ENCODE measurements at regions not wholly inside any gene's neighbourhood (a gene's known extent, or its start where the extent isn't known, plus 50 kb on each side); places are given as distances from the start of the nearest gene placed in this dataset.

- no peak for TF ChIP-seq CTCF (conservative IDR thresholded peaks at IDR 0.05; ENCODE audit: control insufficient read depth, insufficient read depth, low read depth, low read length)
- no peak overlapping the region for H3K4me3 ChIP-seq (ENCODE audit: control insufficient read depth, low read depth, low read length)
- no peak for DNase-seq (ENCODE audit: low read depth)
Observed at GRCh38 chr10:32132357-32132946, 76.2 kb upstream of the KIF5B start.

DNA sequence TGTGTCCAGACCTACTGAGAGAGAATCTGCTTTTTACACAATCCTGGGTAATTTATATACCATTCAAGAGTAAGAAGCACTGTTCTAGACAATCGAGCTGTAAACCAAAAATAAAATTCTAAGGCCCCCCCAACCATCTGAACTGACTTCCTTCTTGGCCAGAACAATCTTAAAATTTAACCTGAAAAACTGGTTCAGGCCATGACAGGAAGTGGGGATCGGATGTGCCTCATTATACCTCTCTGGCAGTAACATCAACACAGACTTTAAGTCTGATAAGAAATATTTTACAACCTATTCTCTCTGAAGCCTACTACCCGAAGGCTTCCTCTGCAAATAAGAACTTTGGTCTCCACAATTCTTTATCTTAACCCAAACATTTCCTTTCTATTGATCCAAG, 75.2 kb upstream of the KIF5B start:
- no peak for TF ChIP-seq CTCF (conservative IDR thresholded peaks at IDR 0.05; ENCODE audit: control insufficient read depth, insufficient read depth, low read depth, low read length)
- no peak overlapping the region for H3K4me3 ChIP-seq (ENCODE audit: control insufficient read depth, low read depth, low read length)
- DNase-seq (ENCODE audit: low read depth): no peak

- no peak for TF ChIP-seq CTCF (conservative IDR thresholded peaks at IDR 0.05; ENCODE audit: control insufficient read depth, insufficient read depth, low read depth, low read length)
- no peak for DNase-seq (ENCODE audit: low read depth)
- H3K4me3 ChIP-seq (ENCODE audit: control insufficient read depth, low read depth, low read length): no peak overlapping the region
Observed at GRCh38 chr10:32130788-32131187, 74.6 kb upstream of the KIF5B start.

DNA sequence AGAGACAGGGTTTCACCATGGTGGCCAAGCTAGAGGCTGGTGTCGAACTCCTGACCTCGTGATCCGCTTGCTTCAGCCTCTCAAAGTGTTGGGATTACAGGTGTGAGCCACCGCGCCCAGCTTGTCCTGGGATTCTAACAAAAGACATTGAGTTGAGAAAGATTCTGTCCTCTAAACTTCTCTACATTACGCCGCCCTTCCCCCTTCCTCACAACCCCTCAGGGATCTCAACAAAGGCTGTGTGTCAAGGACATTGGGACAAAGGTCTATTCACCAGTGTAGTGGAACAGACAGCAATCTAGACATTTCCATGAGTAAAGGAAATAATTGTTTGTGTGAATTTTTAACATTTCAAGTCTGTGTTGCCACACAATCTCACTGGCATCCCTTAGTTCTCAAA, 68.8 kb upstream of the KIF5B start:
- no peak overlapping the region for H3K4me3 ChIP-seq (ENCODE audit: control insufficient read depth, low read depth, low read length)
- DNase-seq (ENCODE audit: low read depth): no peak
- no peak for TF ChIP-seq CTCF (conservative IDR thresholded peaks at IDR 0.05; ENCODE audit: control insufficient read depth, insufficient read depth, low read depth, low read length)

DNA sequence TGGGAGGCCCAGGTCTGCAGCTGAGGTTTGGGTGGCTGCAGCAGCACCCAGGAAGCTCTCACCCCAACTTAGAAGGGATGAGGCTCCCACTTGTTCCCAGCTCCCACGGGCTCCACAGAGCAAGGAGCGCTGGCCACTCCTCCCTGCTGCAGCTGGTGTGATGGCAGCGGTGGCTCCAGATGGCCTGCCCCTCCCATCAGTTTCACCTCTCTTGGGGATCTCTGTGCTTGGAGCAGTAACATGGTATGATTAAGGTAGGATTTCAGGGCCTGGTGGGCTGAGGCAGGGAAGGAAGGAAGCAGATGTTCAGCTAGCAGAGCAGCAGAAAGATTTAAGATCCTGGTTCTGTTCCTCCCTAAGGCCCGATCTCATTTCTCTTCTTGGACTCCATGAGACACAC, 66.8 kb upstream of the KIF5B start:
- no peak overlapping the region for H3K4me3 ChIP-seq (ENCODE audit: control insufficient read depth, low read depth, low read length)
- DNase-seq (ENCODE audit: low read depth): no peak
- TF ChIP-seq CTCF (conservative IDR thresholded peaks at IDR 0.05; ENCODE audit: control insufficient read depth, insufficient read depth, low read depth, low read length): no peak

GRCh38 chr10:32121648-32122047, 65.4 kb upstream of the KIF5B start:
- no peak for TF ChIP-seq CTCF (conservative IDR thresholded peaks at IDR 0.05; ENCODE audit: control insufficient read depth, insufficient read depth, low read depth, low read length)
- DNase-seq (ENCODE audit: low read depth): no peak
- no peak overlapping the region for H3K4me3 ChIP-seq (ENCODE audit: control insufficient read depth, low read depth, low read length)

GRCh38 chr10:32120147-32120546, 63.9 kb upstream of the KIF5B start:
- no peak for TF ChIP-seq CTCF (conservative IDR thresholded peaks at IDR 0.05; ENCODE audit: control insufficient read depth, insufficient read depth, low read depth, low read length)
- no peak for DNase-seq (ENCODE audit: low read depth)
- H3K4me3 ChIP-seq (ENCODE audit: control insufficient read depth, low read depth, low read length): no peak overlapping the region

Measured in fibroblast of mammary gland (primary cell).